MM.1S (cell line): ENCODE measurements at regions not wholly inside any gene's neighbourhood (a gene's known extent, or its start where the extent isn't known, plus 50 kb on each side); places are given as distances from the start of the nearest gene placed in this dataset.

ENCODE experiments used
- DNase-seq: peaks from one replicate; pipeline ENCODE4 v3.0.0-alpha.2; 2015
- H2AFZ ChIP-seq: fragments of 300-600 bp; sonication (generic); 2 replicates; pipeline ENCODE4 v1.6.0; 2016; ENCODE audit warnings: antibody characterized with exemption, low read length
- H3F3A ChIP-seq: fragments of 300-600 bp; sonication (generic); 2 replicates; pipeline ENCODE4 v1.6.1; 2016; ENCODE audit warnings: mild to moderate bottlenecking, antibody characterized with exemption, low read length, moderate library complexity, mixed read lengths; ENCODE audit not compliant: insufficient read depth
- H3K27ac ChIP-seq: fragments of 300-600 bp; sonication (generic); 2 replicates; pipeline ENCODE4 v1.5.1; 2016; ENCODE audit warnings: mild to moderate bottlenecking, low read length
- H3K27me3 ChIP-seq: fragments of 300-600 bp; sonication (generic); replicated peaks from 2 replicates; pipeline ENCODE4 v1.6.0; 2016; ENCODE audit warnings: low read length; ENCODE audit not compliant: insufficient read depth
- H3K36me3 ChIP-seq: fragments of 300-600 bp; sonication (generic); replicated peaks from 2 replicates; pipeline ENCODE4 v1.6.1; 2016; ENCODE audit warnings: mild to moderate bottlenecking, low read length, mixed read lengths; ENCODE audit not compliant: insufficient read depth
- H3K4me1 ChIP-seq: fragments of 300-600 bp; sonication (generic); 2 replicates; pipeline ENCODE4 v1.6.1; 2016; ENCODE audit warnings: low read length, mixed read lengths
- H3K4me2 ChIP-seq: fragments of 300-600 bp; sonication (generic); 2 replicates; pipeline ENCODE4 v1.6.0; 2016; ENCODE audit warnings: low read depth, low read length
- H3K4me3 ChIP-seq: fragments of 300-600 bp; sonication (generic); 2 replicates; pipeline ENCODE4 v1.5.1; 2016; ENCODE audit warnings: low read length, mixed read lengths
- H3K79me2 ChIP-seq: fragments of 300-600 bp; sonication (generic); 2 replicates; pipeline ENCODE4 v1.6.1; 2016; ENCODE audit warnings: mixed run types, low read length, mixed read lengths
- H3K9ac ChIP-seq: fragments of 300-600 bp; sonication (generic); 2 replicates; pipeline ENCODE4 v1.6.1; 2016; ENCODE audit warnings: low read length, mixed read lengths
- H3K9me2 ChIP-seq: fragments of 300-600 bp; sonication (generic); replicated peaks from 2 replicates; pipeline ENCODE4 v1.6.1; 2016; ENCODE audit warnings: mild to moderate bottlenecking, low read length, mixed read lengths; ENCODE audit not compliant: insufficient read depth
- H3K9me3 ChIP-seq: fragments of 300-600 bp; sonication (generic); replicated peaks from 2 replicates; pipeline ENCODE4 v1.6.1; 2016; ENCODE audit warnings: mild to moderate bottlenecking, low read length, mixed read lengths; ENCODE audit not compliant: insufficient read depth
- H4K20me1 ChIP-seq: fragments of 300-600 bp; sonication (generic); 2 replicates; pipeline ENCODE4 v1.6.1; 2016; ENCODE audit warnings: mild to moderate bottlenecking, low read length, moderate library complexity, mixed read lengths; ENCODE audit not compliant: insufficient read depth
- EZH2 ChIP-seq: fragments of 300-600 bp; sonication (generic); optimal IDR thresholded peaks from 2 replicates; pipeline ENCODE3; 2017; ENCODE audit warnings: low read depth, mild to moderate bottlenecking, antibody characterized with exemption, low read length, mixed read lengths
- EZH2phosphoT487 ChIP-seq: fragments of 300-600 bp; sonication (generic); IDR thresholded peaks from 2 replicates; pipeline ENCODE4 v1.6.1; 2018; ENCODE audit warnings: antibody characterized with exemption, low read length
- TF ChIP-seq, protein P1 (sequence below): fragments of 300-600 bp; sonication (generic); IDR thresholded peaks from 2 replicates; pipeline ENCODE4 v1.5.1; 2016; ENCODE audit warnings: antibody characterized with exemption, low read length, mixed read lengths

DNA sequence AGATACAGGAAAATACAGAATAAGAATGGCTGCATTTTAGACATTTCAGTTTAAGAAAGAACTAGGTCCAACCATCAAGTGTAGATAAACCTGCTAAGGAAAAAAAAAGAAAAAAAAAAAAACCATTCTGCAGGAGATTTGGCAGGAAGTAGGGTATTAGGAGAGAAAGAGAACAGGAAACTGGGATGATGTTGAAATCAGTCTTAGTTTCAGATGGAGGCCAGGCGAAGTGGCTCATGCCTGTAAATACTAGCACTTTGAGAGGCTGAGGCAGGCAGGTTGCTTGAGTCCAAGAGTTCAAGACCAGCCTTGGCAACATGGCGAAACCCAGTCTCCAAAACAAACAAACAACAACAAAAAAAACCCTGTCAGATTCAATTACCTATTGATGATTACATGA lies 120.2 kb downstream of the RAB11FIP2 start:
- no peaks in the 10 kb centered on the region for H4K20me1 ChIP-seq
- TF ChIP-seq, protein P1, sequence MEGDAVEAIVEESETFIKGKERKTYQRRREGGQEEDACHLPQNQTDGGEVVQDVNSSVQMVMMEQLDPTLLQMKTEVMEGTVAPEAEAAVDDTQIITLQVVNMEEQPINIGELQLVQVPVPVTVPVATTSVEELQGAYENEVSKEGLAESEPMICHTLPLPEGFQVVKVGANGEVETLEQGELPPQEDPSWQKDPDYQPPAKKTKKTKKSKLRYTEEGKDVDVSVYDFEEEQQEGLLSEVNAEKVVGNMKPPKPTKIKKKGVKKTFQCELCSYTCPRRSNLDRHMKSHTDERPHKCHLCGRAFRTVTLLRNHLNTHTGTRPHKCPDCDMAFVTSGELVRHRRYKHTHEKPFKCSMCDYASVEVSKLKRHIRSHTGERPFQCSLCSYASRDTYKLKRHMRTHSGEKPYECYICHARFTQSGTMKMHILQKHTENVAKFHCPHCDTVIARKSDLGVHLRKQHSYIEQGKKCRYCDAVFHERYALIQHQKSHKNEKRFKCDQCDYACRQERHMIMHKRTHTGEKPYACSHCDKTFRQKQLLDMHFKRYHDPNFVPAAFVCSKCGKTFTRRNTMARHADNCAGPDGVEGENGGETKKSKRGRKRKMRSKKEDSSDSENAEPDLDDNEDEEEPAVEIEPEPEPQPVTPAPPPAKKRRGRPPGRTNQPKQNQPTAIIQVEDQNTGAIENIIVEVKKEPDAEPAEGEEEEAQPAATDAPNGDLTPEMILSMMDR = no peak
- TF ChIP-seq EZH2phosphoT487 (no peak), EZH2 (no peak)
- H3F3A ChIP-seq = no peaks in the 10 kb centered on the region
- H2AFZ ChIP-seq = no peak overlapping the region
- H3K4me1 ChIP-seq = no peaks in the 10 kb centered on the region
- DNase-seq = no peak
- no peaks in the 10 kb centered on the region for H3K27me3 ChIP-seq
- no peak overlapping the region for H3K27ac ChIP-seq
- no peak overlapping the region for H3K4me3 ChIP-seq
- H3K79me2 ChIP-seq = no peaks in the 10 kb centered on the region
- no peak overlapping the region for H3K4me2 ChIP-seq
- H3K9me2 ChIP-seq = no peaks in the 10 kb centered on the region
- no peak overlapping the region for H3K9ac ChIP-seq
- no peaks in the 10 kb centered on the region for H3K9me3 ChIP-seq
- H3K36me3 ChIP-seq = no peaks in the 10 kb centered on the region

DNA sequence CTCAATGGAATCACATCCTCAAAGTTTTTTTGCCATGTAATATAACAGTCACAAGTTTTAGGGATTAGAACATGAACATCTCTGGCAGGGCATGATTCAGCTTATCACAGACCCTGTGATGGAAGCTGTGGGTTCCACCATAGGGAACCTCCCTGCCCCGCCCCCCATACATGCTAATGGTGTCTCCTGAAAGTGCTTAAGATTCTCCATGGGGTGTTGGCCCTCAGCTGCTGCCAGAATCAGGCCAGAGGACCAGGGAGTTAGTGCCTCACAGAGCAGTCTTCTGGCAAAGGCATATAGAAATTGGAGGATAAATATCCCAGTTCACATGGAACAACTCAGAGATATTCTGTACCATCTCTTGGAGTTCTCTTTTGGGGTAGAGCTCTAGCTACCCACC lies 119.4 kb downstream of the RAB11FIP2 start:
- no peaks in the 10 kb centered on the region for H3F3A ChIP-seq
- H3K36me3 ChIP-seq = no peaks in the 10 kb centered on the region
- H3K4me3 ChIP-seq = no peak overlapping the region

DNA sequence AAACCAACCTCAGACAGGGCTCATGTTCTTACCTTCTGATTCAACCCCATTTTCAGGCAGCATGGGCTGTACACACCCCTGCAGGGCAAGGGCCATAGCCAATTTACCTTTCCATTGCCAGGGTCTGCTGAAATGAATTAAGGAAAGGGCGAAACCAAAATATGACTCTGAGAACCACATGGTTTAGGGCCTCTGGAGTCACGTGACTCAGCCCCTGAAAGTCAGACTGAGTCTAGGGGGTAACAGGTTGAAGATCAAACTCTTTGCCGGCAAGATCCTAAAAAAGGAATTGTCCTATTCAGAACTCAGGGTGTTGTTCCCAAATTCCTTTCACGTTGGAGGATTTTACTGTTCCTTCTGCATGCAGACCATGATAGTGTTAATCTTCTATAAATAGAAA lies 118.9 kb downstream of the RAB11FIP2 start:
- no peaks in the 10 kb centered on the region for H3K4me1 ChIP-seq
- H3K4me3 ChIP-seq = no peak overlapping the region
- no peak for DNase-seq
- no peaks in the 10 kb centered on the region for H3K79me2 ChIP-seq
- H3F3A ChIP-seq = no peaks in the 10 kb centered on the region
- H3K27ac ChIP-seq = no peak overlapping the region
- H4K20me1 ChIP-seq = no peaks in the 10 kb centered on the region
- H2AFZ ChIP-seq = no peak overlapping the region
- TF ChIP-seq EZH2phosphoT487 (no peak), EZH2 (no peak)
- TF ChIP-seq, protein P1 = no peak
- H3K9me3 ChIP-seq = no peaks in the 10 kb centered on the region
- H3K36me3 ChIP-seq = no peaks in the 10 kb centered on the region
- no peaks in the 10 kb centered on the region for H3K9me2 ChIP-seq
- H3K4me2 ChIP-seq = no peak overlapping the region
- no peaks in the 10 kb centered on the region for H3K27me3 ChIP-seq
- no peak overlapping the region for H3K9ac ChIP-seq

More for the DNA sequence above, 119.4 kb downstream of the RAB11FIP2 start:
- Histone ChIP-seq H3K27ac (no peak overlapping the region), H2AFZ (no peak overlapping the region), H3K79me2 (no peaks in the 10 kb centered on the region), H4K20me1 (no peaks in the 10 kb centered on the region), H3K9me2 (no peaks in the 10 kb centered on the region), H3K4me1 (no peaks in the 10 kb centered on the region), H3K9ac (no peak overlapping the region), H3K4me2 (no peak overlapping the region), H3K9me3 (no peaks in the 10 kb centered on the region), H3K27me3 (no peaks in the 10 kb centered on the region)
- TF ChIP-seq EZH2 = no peak
- TF ChIP-seq, protein P1 = no peak
- no peak for TF ChIP-seq EZH2phosphoT487
- DNase-seq = no peak
